ENCODE measurements at regions not wholly inside any gene's neighbourhood (a gene's known extent, or its start where the extent isn't known, plus 50 kb on each side); places are given as distances from the start of the nearest gene placed in this dataset.
"Not testable (repeated sequence)": the region's sequence is repeated elsewhere in the genome, so short reads cannot be mapped to it uniquely, and the experiment has no call there.

DNA sequence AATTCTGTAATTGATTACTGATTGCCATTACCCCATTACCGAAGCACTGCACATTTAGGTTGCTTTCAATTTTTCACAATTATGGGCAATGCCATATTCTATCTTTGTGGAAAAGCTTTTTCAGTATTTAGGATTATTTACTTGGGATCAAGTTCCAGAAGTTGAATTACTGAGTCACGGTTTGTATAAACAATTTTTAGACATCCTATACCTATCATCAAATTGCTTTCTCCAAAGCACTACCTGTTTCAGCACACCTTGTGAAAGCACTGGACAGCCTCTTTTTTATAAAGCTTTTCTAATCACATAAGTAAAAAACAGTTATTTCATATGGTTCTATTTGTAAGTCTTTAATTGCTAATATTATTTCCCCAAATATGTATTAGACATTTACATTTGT is 221.5 kb upstream of the CAND1 start:
- H3K36me3 Mint-ChIP-seq (ENCODE audit: low read depth): no peaks in the 10 kb centered on the region

GRCh38 chr12:67048371-67048770 is 220.8 kb upstream of the CAND1 start:
- intact Hi-C loops (cut with micrococcal nuclease): no loop called here
- Mint-ChIP-seq H3K4me1 (ENCODE audit: low read depth) (no peaks in the 10 kb centered on the region), H3K4me3 (ENCODE audit: low read depth) (no peak overlapping the region), H3K27ac (no peak overlapping the region), H3K36me3 (ENCODE audit: low read depth) (no peaks in the 10 kb centered on the region), H3K27me3 (ENCODE audit: low read depth) (peaks cover 7% of the 10 kb centered on the region), H3K9me3 (no peaks in the 10 kb centered on the region)
- no peak for DNase-seq (ENCODE audit: low spot score)

More for the DNA sequence above, 221.5 kb upstream of the CAND1 start:
- intact Hi-C loops (cut with micrococcal nuclease): no loop called here
- Mint-ChIP-seq H3K27me3 (ENCODE audit: low read depth) (peaks cover 8% of the 10 kb centered on the region), H3K9me3 (no peaks in the 10 kb centered on the region), H3K4me3 (ENCODE audit: low read depth) (no peak overlapping the region), H3K4me1 (ENCODE audit: low read depth) (no peaks in the 10 kb centered on the region), H3K27ac (no peak overlapping the region)
- no peak for DNase-seq (ENCODE audit: low spot score)

GRCh38 chr12:67049199-67049598 is 220.0 kb upstream of the CAND1 start:
- intact Hi-C loops (cut with micrococcal nuclease): not testable (repeated sequence)

DNA sequence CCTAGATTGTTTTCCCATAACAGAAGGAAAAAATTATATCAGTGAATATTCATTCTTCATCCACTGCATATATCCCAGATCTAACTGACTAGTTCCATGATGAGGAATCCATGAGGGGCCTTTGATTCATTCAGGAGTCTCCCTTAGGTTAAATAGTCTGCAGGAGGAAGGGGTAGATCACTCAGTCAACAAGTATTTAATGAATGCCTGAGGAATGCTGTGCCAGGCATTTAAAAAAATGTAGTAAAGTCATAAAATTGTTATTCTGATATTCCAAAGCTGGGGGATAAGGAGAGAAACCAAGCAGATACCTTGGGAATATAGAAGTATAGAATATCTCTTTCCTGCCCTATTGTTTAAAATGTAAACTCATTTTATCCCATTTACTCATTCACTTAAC is 216.2 kb upstream of the CAND1 start:
- Mint-ChIP-seq H3K9me3 (no peaks in the 10 kb centered on the region), H3K4me3 (ENCODE audit: low read depth) (no peak overlapping the region), H3K27ac (no peak overlapping the region), H3K27me3 (ENCODE audit: low read depth) (peaks cover 2% of the 10 kb centered on the region), H3K36me3 (ENCODE audit: low read depth) (no peaks in the 10 kb centered on the region), H3K4me1 (ENCODE audit: low read depth) (no peaks in the 10 kb centered on the region)
- intact Hi-C loops (cut with micrococcal nuclease): no loop called here
- no peak for DNase-seq (ENCODE audit: low spot score)

More at GRCh38 chr12:67049199-67049598, 220.0 kb upstream of the CAND1 start:
- H3K36me3 Mint-ChIP-seq (ENCODE audit: low read depth); DNase-seq (ENCODE audit: low spot score); H3K27ac Mint-ChIP-seq; H3K4me3 Mint-ChIP-seq (ENCODE audit: low read depth); H3K4me1 Mint-ChIP-seq (ENCODE audit: low read depth); H3K9me3 Mint-ChIP-seq; H3K27me3 Mint-ChIP-seq (ENCODE audit: low read depth): not testable (repeated sequence)

DNA sequence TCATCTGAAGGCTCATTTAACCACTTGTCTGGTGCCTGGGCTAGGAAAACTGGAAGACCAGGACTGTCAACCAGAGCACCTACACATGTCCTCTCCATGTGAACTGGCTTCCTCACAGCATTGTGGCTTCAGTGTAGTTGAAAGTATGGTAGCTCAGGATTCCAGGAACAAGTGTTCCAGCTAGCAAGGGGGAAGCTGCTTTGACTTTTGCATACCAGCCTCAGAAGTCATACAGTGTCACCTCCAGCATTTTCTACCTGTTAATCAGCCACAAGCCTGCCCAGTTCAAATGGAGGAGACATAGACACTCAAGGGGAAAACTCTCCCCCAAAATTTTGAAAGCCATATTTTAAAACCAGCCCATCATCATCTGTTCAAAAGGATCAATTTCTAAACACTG is 212.8 kb upstream of the CAND1 start:
- Mint-ChIP-seq H3K27me3 (ENCODE audit: low read depth) (peaks cover 4% of the 10 kb centered on the region), H3K4me1 (ENCODE audit: low read depth) (no peaks in the 10 kb centered on the region), H3K36me3 (ENCODE audit: low read depth) (no peaks in the 10 kb centered on the region), H3K27ac (no peak overlapping the region), H3K9me3 (no peaks in the 10 kb centered on the region), H3K4me3 (ENCODE audit: low read depth) (no peak overlapping the region)
- no peak for DNase-seq (ENCODE audit: low spot score)
- intact Hi-C loops (cut with micrococcal nuclease): no loop called here

- Mint-ChIP-seq H3K27ac (no peak overlapping the region), H3K4me3 (ENCODE audit: low read depth) (no peak overlapping the region), H3K27me3 (ENCODE audit: low read depth) (peaks cover 7% of the 10 kb centered on the region), H3K4me1 (ENCODE audit: low read depth) (no peaks in the 10 kb centered on the region), H3K36me3 (ENCODE audit: low read depth) (no peaks in the 10 kb centered on the region), H3K9me3 (no peaks in the 10 kb centered on the region)
- intact Hi-C loops (cut with micrococcal nuclease): no loop called here
- DNase-seq (ENCODE audit: low spot score): no peak
These were observed 212.1 kb upstream of the CAND1 start for GRCh38 chr12:67057072-67057471.

- Mint-ChIP-seq H3K36me3 (ENCODE audit: low read depth) (no peaks in the 10 kb centered on the region), H3K4me3 (ENCODE audit: low read depth) (no peak overlapping the region), H3K27ac (no peak overlapping the region), H3K27me3 (ENCODE audit: low read depth) (peaks cover 27% of the 10 kb centered on the region), H3K9me3 (no peaks in the 10 kb centered on the region), H3K4me1 (ENCODE audit: low read depth) (no peaks in the 10 kb centered on the region)
- intact Hi-C loops (cut with micrococcal nuclease): no loop called here
- no peak for DNase-seq (ENCODE audit: low spot score)
These were observed 207.0 kb upstream of the CAND1 start for GRCh38 chr12:67062193-67062592.

GRCh38 chr12:67067453-67068203 is 201.5 kb upstream of the CAND1 start:
- no peaks in the 10 kb centered on the region for H3K36me3 Mint-ChIP-seq (ENCODE audit: low read depth)
- intact Hi-C loops (cut with micrococcal nuclease): no loop called here
- DNase-seq (ENCODE audit: low spot score): no peak
- no peak overlapping the region for H3K27ac Mint-ChIP-seq
- H3K4me3 Mint-ChIP-seq (ENCODE audit: low read depth): peak overlapping the region; percentile 62
- peaks cover 61% of the 10 kb centered on the region for H3K27me3 Mint-ChIP-seq (ENCODE audit: low read depth)
- H3K9me3 Mint-ChIP-seq: no peaks in the 10 kb centered on the region
- peaks cover 9% of the 10 kb centered on the region for H3K4me1 Mint-ChIP-seq (ENCODE audit: low read depth)

- Mint-ChIP-seq H3K4me3 (ENCODE audit: low read depth) (peak overlapping the region; percentile 62), H3K36me3 (ENCODE audit: low read depth) (no peaks in the 10 kb centered on the region), H3K9me3 (no peaks in the 10 kb centered on the region), H3K4me1 (ENCODE audit: low read depth) (peaks cover 9% of the 10 kb centered on the region), H3K27ac (no peak overlapping the region), H3K27me3 (ENCODE audit: low read depth) (peaks cover 57% of the 10 kb centered on the region)
- no peak for DNase-seq (ENCODE audit: low spot score)
- intact Hi-C loops (cut with micrococcal nuclease): no loop called here
These were observed 200.9 kb upstream of the CAND1 start for GRCh38 chr12:67068204-67068731.

DNA sequence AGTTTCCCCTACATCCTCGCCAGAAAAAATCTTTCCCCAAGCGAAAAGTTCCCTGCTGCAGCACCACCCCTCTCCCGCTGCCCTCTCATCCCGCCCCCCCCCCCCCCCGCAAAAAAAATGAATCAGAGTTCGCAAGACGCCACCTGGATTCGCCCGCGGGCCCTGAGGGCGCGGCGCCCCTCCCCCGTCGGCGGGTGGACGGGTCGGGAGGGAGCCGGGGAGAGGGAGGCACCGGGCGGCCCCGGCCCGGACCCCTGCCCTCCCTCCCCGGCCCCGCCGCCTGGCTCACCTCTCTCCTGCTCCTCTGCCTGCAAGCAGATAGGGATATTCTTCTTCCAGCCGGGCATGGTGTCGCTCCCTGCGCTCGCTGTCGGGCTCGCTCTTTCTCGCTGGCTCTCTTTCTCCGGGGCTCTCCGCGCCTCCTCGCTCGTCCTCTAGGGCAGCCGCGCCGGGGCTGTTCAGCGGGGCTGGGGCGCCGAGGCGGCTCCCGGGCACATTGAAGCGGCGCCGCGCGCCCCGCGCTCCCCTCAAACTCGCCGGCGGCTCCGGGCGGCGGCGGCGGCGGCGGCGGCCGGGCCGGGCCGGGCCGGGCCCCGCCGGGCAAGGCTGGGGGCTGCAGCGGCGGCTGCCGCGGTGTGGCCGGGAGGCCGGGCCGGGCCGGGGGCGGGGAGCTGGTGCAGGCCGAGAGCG is 200.3 kb upstream of the CAND1 start:
- no peaks in the 10 kb centered on the region for H3K36me3 Mint-ChIP-seq (ENCODE audit: low read depth)
- H3K9me3 Mint-ChIP-seq: no peaks in the 10 kb centered on the region
- peaks cover 59% of the 10 kb centered on the region for H3K27me3 Mint-ChIP-seq (ENCODE audit: low read depth)
- peak; percentile 15 for DNase-seq (ENCODE audit: low spot score)
- H3K4me1 Mint-ChIP-seq (ENCODE audit: low read depth): peaks cover 9% of the 10 kb centered on the region
- intact Hi-C loops (cut with micrococcal nuclease): no loop called here
- H3K4me3 Mint-ChIP-seq (ENCODE audit: low read depth): peak overlapping the region; percentile 81
- H3K27ac Mint-ChIP-seq: no peak overlapping the region

DNA sequence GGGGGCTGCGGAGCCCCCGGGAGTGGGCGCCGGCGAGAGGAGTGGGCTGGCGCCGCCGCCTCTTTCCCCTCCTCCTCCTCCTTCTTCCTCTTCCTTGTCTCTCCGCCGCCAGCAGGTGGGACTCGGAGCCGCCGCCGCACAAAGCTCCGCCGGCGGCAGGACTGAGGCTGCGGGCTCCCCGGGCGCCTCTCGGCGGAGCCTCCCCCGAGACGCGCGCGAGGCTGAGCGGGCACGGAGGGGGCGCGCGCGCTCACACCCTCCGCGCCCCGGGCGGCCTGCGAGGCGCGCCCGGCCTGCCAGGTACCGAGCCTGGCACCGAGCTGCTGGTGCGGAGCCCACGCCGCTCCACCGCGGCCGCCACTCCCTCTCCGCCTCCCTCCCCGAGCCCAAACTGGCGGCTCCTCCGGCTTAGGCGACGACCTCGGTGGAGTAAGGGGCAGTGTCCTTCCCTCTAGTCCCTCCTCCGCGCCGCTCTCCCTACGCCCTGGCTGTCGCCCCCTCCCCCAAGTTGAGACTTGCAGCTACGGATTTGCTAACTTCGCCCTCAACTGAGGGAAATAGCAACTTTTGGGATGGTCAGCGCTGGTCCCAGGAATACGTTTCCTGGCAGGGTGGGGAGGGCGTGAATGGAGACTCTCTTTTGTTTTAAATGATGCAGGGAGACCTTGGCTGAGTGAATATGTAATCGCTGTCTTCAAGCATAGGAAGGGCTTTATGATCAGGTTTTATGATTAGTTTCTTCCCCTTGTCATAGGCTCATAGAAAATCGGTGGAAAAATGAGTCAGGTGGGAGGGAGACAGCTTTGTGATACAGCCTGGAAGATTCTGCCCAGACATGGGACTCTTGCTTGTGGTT is 199.5 kb upstream of the CAND1 start:
- H3K4me3 Mint-ChIP-seq (ENCODE audit: low read depth): peak overlapping the region; percentile 67
- H3K36me3 Mint-ChIP-seq (ENCODE audit: low read depth): no peaks in the 10 kb centered on the region
- no peak overlapping the region for H3K27ac Mint-ChIP-seq
- peaks cover 9% of the 10 kb centered on the region for H3K4me1 Mint-ChIP-seq (ENCODE audit: low read depth)
- intact Hi-C loops (cut with micrococcal nuclease): no loop called here
- peaks cover 59% of the 10 kb centered on the region for H3K27me3 Mint-ChIP-seq (ENCODE audit: low read depth)
- H3K9me3 Mint-ChIP-seq: no peaks in the 10 kb centered on the region
- DNase-seq (ENCODE audit: low spot score): no peak

DNA sequence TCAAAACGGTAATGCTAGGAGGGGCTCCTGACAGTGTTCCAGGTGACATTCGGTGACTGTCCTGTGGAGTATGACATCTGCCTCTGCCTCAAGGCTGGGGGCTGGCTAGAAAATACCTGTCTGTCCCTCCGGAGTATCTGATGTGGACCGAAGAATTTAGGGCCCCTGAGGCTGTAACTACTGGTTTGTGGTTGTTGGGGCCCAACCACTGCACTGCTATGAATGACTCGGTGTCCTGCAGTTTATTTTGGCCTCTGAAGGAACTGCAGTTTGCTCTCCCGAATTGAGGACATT is 198.9 kb upstream of the CAND1 start:
- Mint-ChIP-seq H3K36me3 (ENCODE audit: low read depth) (no peaks in the 10 kb centered on the region), H3K27ac (no peak overlapping the region), H3K27me3 (ENCODE audit: low read depth) (peaks cover 62% of the 10 kb centered on the region), H3K9me3 (no peaks in the 10 kb centered on the region), H3K4me3 (ENCODE audit: low read depth) (peak overlapping the region; percentile 67), H3K4me1 (ENCODE audit: low read depth) (peaks cover 9% of the 10 kb centered on the region)
- intact Hi-C loops (cut with micrococcal nuclease): no loop called here
- no peak for DNase-seq (ENCODE audit: low spot score)

- Mint-ChIP-seq H3K36me3 (ENCODE audit: low read depth) (no peaks in the 10 kb centered on the region), H3K4me3 (ENCODE audit: low read depth) (peak overlapping the region; percentile 67), H3K27me3 (ENCODE audit: low read depth) (peaks cover 65% of the 10 kb centered on the region), H3K9me3 (no peaks in the 10 kb centered on the region), H3K27ac (no peak overlapping the region), H3K4me1 (ENCODE audit: low read depth) (peaks cover 9% of the 10 kb centered on the region)
- no peak for DNase-seq (ENCODE audit: low spot score)
- intact Hi-C loops (cut with micrococcal nuclease): no loop called here
These were observed 198.6 kb upstream of the CAND1 start for GRCh38 chr12:67070604-67071003.
